Neural cell (in vitro differentiated cells): ENCODE measurements at regions not wholly inside any gene's neighbourhood (a gene's known extent, or its start where the extent isn't known, plus 50 kb on each side); places are given as distances from the start of the nearest gene placed in this dataset.

Experiments used
- CTCF ChIP-seq: fragments of 450-650 bp; IDR thresholded peaks from 2 replicates; pipeline ENCODE4 v1.5.1; 2014; ENCODE audit warnings: antibody characterized with exemption, mild to moderate bottlenecking, moderate library complexity; ENCODE audit not compliant: poor library complexity, severe bottlenecking
- EP300 ChIP-seq: fragments of 450-650 bp; conservative IDR thresholded peaks from 2 replicates; pipeline ENCODE4 v1.6.1; 2014; ENCODE audit warnings: antibody characterized with exemption, mild to moderate bottlenecking, moderate library complexity; ENCODE audit not compliant: poor library complexity, severe bottlenecking
- EZH2 ChIP-seq: fragments of 200-600, 300-800 bp; shearing (Covaris generic), sonication (generic); IDR thresholded peaks from 2 replicates; pipeline ENCODE4 v1.6.1; 2014; ENCODE audit warnings: antibody characterized with exemption, low read length, borderline replicate concordance, mild to moderate bottlenecking; ENCODE audit not compliant: insufficient read depth, poor library complexity, severe bottlenecking
- POLR2AphosphoS5 ChIP-seq: IDR thresholded peaks from 2 replicates; pipeline ENCODE4 v1.6.1; 2012
- RAD21 ChIP-seq: fragments of 450-650 bp; conservative IDR thresholded peaks from 2 replicates; pipeline ENCODE4 v1.6.1; 2014; ENCODE audit warnings: antibody characterized with exemption, mild to moderate bottlenecking, moderate library complexity
- REST ChIP-seq: IDR thresholded peaks from 2 replicates; pipeline ENCODE4 v1.6.1; 2012; ENCODE audit warnings: borderline replicate concordance
- TAF1 ChIP-seq: IDR thresholded peaks from 2 replicates; pipeline ENCODE4 v1.6.1; 2012; ENCODE audit warnings: low read depth

- TF ChIP-seq CTCF (no peak), EZH2 (no peak), POLR2AphosphoS5 (no peak), REST (no peak), RAD21 (no peak), EP300 (no peak), TAF1 (no peak)
Measured at GRCh38 chr2:48194641-48195040, 119.8 kb upstream of the FOXN2 start.
